NCI-H2196 (cell line): ENCODE measurements at regions not wholly inside any gene's neighbourhood (a gene's known extent, or its start where the extent isn't known, plus 50 kb on each side); places are given as distances from the start of the nearest gene placed in this dataset.
"Not testable (repeated sequence)": the region's sequence is repeated elsewhere in the genome, so short reads cannot be mapped to it uniquely, and the experiment has no call there.

Experiments
- DNase-seq: peaks from one replicate; lab custom pipeline; 2025; ENCODE audit not compliant: unreplicated experiment; lab: John Stamatoyannopoulos, UW

GRCh38 chr9:26175264-26175663 is 497.0 kb upstream of the TUSC1 start:
- DNase-seq = no peak

DNA sequence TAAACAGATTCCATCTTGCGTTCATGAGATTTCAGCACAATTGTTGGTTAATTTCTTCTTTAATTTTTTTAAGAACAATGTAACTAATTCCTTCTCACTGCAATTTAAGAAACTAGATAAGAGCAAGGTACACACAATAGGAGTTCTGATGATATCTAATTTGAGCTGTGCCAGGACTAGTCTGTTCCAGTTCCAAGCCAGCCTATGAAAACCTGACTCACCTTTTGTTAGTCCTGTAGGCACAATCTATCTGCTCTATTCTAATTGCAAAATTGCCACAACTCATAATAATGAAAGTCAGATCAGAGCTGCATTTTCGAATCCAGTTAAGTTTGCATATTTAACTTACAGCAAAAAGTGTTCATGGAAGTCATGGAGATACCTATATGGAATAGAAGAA is 494.1 kb upstream of the TUSC1 start:
- DNase-seq = no peak

GRCh38 chr9:26171691-26172090 is 493.4 kb upstream of the TUSC1 start:
- DNase-seq = no peak

DNA sequence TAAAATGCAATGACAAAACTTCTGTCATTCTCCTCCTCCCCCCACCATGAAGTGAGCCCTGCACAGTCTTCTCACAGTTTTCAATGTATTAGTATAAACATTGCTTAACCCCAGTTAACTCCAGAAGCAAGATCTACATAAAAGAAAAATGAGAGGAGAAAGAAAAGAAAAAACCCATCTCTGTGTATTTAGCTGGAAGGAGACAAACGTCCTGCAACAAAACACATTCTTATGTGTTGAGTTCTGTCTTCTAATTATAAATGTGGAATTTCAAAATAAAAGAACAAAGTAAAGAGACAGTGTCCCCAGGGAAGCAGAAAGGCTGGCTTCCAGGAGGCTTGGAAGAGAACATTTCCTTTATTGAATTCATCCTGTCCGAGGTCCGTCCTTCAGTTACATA is 491.9 kb upstream of the TUSC1 start:
- DNase-seq = no peak

DNA sequence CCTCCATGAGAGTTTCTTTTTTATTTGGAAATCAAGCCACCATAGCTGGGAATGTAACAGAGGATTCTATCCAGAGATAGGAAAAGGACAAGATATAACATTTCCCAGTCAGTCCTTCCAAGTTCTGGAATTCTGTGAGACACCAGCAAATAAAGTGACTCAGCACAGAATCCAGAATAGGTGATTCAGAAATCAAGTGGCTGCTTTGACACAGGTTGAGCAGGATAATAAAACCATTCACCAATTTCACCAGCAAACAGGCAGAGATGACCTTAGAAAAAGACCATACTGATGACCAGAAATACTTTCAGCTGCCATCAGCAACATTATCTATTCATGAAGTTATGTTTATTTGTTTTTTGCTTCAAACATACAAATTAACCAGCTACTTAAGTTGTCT is 491.5 kb upstream of the TUSC1 start:
- DNase-seq = no peak

- DNase-seq = no peak
Observed at GRCh38 chr9:26166537-26166936, 488.3 kb upstream of the TUSC1 start.

GRCh38 chr9:26165426-26165825 is 487.2 kb upstream of the TUSC1 start:
- DNase-seq = no peak

GRCh38 chr9:26163931-26164330 is 485.7 kb upstream of the TUSC1 start:
- DNase-seq = no peak

GRCh38 chr9:26159575-26160392 is 481.5 kb upstream of the TUSC1 start:
- no peak for DNase-seq

GRCh38 chr9:26158631-26159150 is 480.4 kb upstream of the TUSC1 start:
- no peak for DNase-seq

DNA sequence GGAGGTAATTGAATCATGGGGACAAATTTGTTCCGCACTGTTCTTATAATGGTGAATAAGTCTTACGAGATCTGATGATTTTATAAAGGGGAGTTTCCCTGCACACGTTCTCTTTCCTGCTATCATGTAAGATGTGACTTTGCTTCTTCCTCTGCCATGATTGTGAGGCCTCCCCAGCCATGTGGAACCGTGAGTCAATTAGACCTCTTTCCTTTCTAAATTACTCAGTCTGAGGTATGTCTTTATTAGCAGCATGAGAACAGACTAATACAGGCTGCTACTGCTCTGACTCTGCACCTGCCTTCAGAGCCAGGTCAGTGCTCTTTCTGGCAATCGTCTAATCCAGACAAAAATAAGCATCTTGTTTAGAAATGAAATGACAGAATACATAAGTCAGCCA is 479.2 kb upstream of the TUSC1 start:
- no peak for DNase-seq

DNA sequence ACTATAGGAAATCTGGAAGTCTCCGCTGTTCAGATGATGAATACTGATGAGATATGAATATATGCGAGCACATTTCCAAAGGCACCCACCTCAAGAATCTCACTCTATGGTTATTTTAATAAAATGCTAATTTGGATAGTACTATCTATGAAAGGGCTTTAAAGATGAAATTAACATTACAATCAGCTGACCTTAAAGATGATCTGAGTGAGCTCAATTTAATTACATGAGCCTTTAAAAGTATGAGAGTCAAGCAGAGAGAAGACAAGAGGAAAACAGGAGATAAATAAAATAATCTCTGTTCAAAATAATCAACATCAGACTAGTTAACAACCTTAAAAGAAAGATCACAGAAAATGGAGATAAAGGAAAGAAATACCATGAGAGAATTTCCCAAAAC is 474.1 kb upstream of the TUSC1 start:
- no peak for DNase-seq

- DNase-seq = no peak
Observed at GRCh38 chr9:26148128-26148527, 469.9 kb upstream of the TUSC1 start.

DNA sequence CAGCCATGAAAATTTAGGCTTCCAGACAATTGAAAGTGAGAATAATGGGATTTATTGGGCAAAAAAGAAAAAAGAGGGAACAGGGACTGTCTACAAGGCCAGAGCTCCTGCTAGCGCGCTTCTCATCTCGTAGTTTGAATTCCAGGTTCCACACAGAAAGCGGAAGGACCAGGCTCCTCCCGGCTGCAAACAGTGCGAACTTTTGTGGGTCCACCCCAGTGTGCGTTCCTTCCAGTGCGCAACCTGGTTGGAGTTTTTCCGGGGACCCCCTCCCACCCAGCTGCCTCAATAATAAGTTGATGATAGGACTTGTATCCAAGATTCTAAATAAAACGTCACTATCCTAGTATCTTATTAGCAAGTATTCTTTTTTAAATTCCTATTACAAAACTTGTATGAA is 467.7 kb upstream of the TUSC1 start:
- DNase-seq = no peak

DNA sequence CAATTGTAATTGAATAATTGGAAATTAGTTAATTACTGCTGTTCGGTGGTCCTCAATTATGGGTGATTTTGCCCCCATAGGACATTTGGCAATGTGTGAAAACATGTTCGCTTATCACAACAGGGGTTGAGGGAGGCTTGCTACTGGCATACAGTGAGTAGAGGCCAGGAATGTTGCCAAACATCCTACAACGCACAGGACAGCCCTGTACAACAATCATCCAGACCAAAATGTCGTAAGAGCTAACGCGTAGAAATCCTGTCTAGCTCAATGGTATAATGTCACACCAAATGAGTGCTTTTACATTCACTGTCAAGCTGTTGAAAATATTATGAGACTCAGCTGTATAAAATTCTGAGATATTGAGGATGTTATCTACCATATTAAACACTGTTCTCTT is 464.4 kb upstream of the TUSC1 start:
- no peak for DNase-seq

- no peak for DNase-seq
Observed at GRCh38 chr9:26142201-26142600, 464.0 kb upstream of the TUSC1 start.

- no peak for DNase-seq
Observed at GRCh38 chr9:26133537-26133936, 455.3 kb upstream of the TUSC1 start.

DNA sequence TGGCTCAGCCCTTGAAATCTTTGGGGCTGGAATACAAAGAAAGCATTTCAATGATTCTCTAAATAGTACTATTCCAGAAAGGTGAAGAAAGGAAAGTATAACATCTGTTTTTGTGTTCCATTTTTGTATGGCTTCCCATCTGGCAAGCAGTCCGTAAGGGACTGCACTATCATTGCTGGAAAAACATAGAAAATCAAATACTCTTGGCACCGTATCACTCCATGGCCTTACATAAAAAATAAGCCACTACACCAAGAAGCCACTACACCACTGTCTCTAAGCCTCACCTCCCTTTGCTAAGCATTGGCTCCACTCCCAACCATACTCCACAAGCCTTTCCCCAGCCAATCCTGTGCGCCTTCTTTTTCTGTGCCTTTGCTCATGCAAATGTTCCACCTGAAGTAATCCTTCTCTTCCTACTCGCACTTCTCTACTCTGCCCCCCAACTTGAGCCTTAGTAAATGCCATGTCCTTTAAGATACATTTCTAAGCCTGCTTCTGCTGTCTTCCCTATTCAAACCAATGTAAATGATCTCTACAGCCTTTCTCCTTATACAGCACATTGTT is 454.6 kb upstream of the TUSC1 start:
- no peak for DNase-seq

DNA sequence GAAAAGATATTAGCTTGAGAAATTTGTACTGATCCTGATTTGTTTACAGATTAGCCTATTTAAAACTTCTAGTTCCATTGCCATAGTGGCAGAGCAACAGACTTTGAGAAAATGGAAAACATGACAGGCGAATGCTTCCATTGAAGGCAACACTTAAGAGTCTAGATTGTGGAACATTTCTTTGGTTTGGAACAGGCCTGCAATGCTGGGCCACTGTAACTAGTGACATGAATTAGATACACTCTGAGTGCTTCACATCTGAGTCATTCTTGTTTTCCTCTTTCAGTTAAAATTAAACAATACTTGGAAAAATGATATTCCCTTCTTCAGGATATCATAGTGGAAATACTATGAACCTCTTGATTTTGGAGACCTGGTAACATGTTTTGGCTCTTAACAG is 453.6 kb upstream of the TUSC1 start:
- DNase-seq = no peak

DNA sequence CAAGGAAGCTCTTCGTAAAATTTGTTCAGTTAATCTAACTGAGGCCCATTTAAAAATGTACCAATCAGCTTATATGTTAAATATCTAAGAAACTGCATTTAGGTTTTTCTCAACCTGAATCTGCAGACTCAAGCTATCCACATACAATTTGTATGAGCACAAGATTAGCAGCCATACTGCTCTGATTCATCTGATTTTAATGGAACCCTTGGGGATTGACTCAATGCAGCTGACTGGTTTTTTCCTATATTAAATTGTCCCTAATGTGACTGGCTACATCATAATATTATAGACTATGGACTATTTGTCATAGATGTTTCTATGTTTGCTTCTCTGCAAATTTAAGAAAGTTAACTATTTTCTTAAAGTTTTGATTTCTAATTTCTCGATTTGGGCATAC is 451.0 kb upstream of the TUSC1 start:
- DNase-seq = no peak

DNA sequence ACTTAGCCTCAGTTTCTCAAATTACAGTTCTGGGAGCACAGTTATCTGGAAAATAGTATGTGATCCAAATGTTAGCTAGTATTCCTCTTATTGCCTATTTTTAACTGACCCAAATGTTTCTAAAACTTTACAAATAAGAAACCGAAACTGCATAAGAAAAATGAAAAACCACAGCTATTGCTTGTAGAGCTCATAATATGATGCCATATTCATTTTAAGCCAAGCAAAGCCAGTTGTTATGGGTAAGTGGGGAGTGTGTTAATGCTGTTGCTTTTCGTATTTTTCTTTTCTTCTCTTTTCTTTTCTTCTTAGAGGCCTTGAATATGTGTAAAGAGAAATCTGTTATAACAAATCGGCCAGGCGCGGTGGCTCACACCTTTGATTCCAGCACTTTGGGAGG is 447.4 kb upstream of the TUSC1 start:
- DNase-seq = no peak

GRCh38 chr9:26116085-26116484 is 437.8 kb upstream of the TUSC1 start:
- not testable (repeated sequence) for DNase-seq

GRCh38 chr9:26112724-26113123 is 434.5 kb upstream of the TUSC1 start:
- DNase-seq = no peak
